ENCODE measurements at regions not wholly inside any gene's neighbourhood (a gene's known extent, or its start where the extent isn't known, plus 50 kb on each side); places are given as distances from the start of the nearest gene placed in this dataset.

DNA sequence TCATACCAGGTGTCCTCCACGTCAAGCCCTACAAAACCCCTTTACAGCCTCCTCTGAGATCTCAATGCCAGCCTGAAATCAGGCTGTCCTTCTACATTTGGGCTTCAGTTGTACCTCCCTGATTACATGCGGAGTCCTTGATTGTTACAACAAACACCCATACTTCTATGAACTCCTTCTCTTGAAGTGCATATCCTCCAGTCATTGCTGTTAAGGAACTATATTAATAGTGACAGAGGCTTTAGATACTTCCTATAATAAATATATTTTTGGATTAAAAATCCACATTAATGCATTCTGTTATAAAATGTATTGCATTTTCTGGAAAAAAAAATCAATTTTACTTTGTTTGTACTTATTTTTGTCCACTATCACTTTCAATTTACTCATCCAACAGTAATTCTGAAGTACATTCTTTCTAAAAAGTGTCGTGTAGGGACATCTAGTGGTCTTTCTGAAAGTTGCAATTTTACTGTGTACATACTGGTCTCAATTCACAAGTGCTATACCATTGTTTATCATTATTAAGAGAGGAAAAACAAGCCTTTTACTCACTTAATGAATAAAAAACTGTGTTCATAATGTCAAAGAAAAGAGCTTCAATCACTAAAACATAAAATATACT, 316.4 kb downstream of the DSEL start:
- ChIA-PET POLR2A (no interaction called here), CTCF (no interaction called here)
- Mint-ChIP-seq H3K4me3 (ENCODE audit: unreplicated experiment) (no peak overlapping the region), H3K27ac (ENCODE audit: unreplicated experiment) (no peak overlapping the region), H3K9me3 (ENCODE audit: unreplicated experiment) (no peaks in the 10 kb centered on the region), H3K4me1 (ENCODE audit: low read depth, unreplicated experiment) (no peaks in the 10 kb centered on the region), H3K36me3 (ENCODE audit: insufficient read depth, unreplicated experiment) (no peaks in the 10 kb centered on the region), H3K27me3 (ENCODE audit: insufficient read depth, unreplicated experiment) (no peaks in the 10 kb centered on the region)
- no TSS peak for BruUV-seq (replicated peaks)
- H3K9me3 ChIP-seq, result no peaks in the 10 kb centered on the region
- TF ChIP-seq, protein P1, sequence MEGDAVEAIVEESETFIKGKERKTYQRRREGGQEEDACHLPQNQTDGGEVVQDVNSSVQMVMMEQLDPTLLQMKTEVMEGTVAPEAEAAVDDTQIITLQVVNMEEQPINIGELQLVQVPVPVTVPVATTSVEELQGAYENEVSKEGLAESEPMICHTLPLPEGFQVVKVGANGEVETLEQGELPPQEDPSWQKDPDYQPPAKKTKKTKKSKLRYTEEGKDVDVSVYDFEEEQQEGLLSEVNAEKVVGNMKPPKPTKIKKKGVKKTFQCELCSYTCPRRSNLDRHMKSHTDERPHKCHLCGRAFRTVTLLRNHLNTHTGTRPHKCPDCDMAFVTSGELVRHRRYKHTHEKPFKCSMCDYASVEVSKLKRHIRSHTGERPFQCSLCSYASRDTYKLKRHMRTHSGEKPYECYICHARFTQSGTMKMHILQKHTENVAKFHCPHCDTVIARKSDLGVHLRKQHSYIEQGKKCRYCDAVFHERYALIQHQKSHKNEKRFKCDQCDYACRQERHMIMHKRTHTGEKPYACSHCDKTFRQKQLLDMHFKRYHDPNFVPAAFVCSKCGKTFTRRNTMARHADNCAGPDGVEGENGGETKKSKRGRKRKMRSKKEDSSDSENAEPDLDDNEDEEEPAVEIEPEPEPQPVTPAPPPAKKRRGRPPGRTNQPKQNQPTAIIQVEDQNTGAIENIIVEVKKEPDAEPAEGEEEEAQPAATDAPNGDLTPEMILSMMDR (IDR thresholded peaks at IDR 0.05; ENCODE audit: insufficient read depth in 1 of 2, low read depth in 1 of 2, low read length in 1 of 2, severe bottlenecking in 1 of 2, unreplicated experiment in 1 of 2), result peak; percentile 27 to 32
- H3K4me3 ChIP-seq (ENCODE audit: low read depth, low read length), result no peak overlapping the region
- no peaks in the 10 kb centered on the region for H3K36me3 ChIP-seq (ENCODE audit: control insufficient read depth, insufficient read depth, low read length)
- H3K27me3 ChIP-seq (replicated peaks; ENCODE audit: control insufficient read depth, insufficient read depth, low read length), result no peaks in the 10 kb centered on the region
- no peaks in the 10 kb centered on the region for H3K4me1 ChIP-seq
- peak in 1 of 2 experiments; percentile 26 for DNase-seq
- intact Hi-C loops (cut with micrococcal nuclease; ENCODE audit: unreplicated experiment), result loop anchor here (1.0 kb wide), 1 partner anchor 96 kb away; no protein-coding TSS in a partner anchor

DNA sequence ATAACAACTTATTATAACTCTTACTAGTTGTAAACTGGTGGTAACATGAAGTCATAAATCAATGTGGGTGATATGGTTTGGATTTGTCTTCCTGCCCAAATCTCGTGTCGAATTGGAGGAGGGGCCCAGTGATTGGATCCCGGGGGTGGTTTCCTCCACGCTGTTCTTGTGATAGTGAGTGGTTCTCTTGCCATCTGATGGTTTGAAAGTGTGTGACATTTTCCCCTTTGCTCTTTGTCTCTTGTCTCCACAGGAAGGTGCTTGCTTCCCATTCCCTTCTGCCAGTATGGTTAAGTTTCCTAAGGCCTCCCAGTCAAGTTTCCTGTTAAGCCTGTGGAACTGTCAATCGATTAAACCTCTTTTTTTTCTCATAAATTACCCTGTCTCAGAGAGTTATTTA, 321.6 kb downstream of the DSEL start:
- H3K4me3 ChIP-seq (ENCODE audit: low read depth, low read length), result no peak overlapping the region
- H3K36me3 Mint-ChIP-seq (ENCODE audit: insufficient read depth, unreplicated experiment), result no peaks in the 10 kb centered on the region
- H3K27me3 Mint-ChIP-seq (ENCODE audit: insufficient read depth, unreplicated experiment), result no peaks in the 10 kb centered on the region
- no peaks in the 10 kb centered on the region for H3K9me3 Mint-ChIP-seq (ENCODE audit: unreplicated experiment)
- TF ChIP-seq, protein P1 (IDR thresholded peaks at IDR 0.05; ENCODE audit: insufficient read depth in 1 of 2, low read depth in 1 of 2, low read length in 1 of 2, severe bottlenecking in 1 of 2, unreplicated experiment in 1 of 2), result no peak
- no peaks in the 10 kb centered on the region for H3K9me3 ChIP-seq
- intact Hi-C loops (cut with micrococcal nuclease; ENCODE audit: unreplicated experiment), result no loop called here
- no peaks in the 10 kb centered on the region for H3K4me1 ChIP-seq
- H3K27ac Mint-ChIP-seq (ENCODE audit: unreplicated experiment), result no peak overlapping the region
- H3K36me3 ChIP-seq (ENCODE audit: control insufficient read depth, insufficient read depth, low read length), result no peaks in the 10 kb centered on the region
- peak in 1 of 2 experiments; percentile 0 for DNase-seq
- no peaks in the 10 kb centered on the region for H3K4me1 Mint-ChIP-seq (ENCODE audit: low read depth, unreplicated experiment)
- H3K4me3 Mint-ChIP-seq (ENCODE audit: unreplicated experiment), result no peak overlapping the region
- no TSS peak for BruUV-seq (replicated peaks)
- CTCF ChIA-PET, result no interaction called here
- POLR2A ChIA-PET, result no interaction called here
- no peaks in the 10 kb centered on the region for H3K27me3 ChIP-seq (replicated peaks; ENCODE audit: control insufficient read depth, insufficient read depth, low read length)

DNA sequence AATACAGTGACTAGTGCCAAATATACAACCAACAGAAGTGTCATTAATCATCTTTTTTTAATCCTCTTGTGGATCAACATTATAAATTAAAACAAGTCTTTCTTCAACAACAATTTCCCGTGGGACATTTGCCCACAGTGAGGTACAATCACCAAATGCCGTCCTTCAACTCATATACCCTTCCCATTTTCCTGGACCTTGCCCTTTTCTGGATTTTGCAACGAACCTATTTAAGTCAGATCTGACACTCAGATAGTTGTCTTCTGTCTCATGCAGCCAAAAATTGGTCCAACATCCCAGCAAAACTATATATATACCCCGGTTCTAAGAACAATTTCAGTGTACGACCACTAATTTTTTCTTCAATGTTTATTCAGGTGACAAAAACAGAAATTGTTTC, 324.0 kb downstream of the DSEL start:
- TF ChIP-seq, protein P1 (IDR thresholded peaks at IDR 0.05; ENCODE audit: insufficient read depth in 1 of 2, low read depth in 1 of 2, low read length in 1 of 2, severe bottlenecking in 1 of 2, unreplicated experiment in 1 of 2), result no peak
- Histone ChIP-seq H3K4me1 (no peaks in the 10 kb centered on the region), H3K9me3 (no peaks in the 10 kb centered on the region), H3K4me3 (ENCODE audit: low read depth, low read length) (no peak overlapping the region), H3K36me3 (ENCODE audit: control insufficient read depth, insufficient read depth, low read length) (no peaks in the 10 kb centered on the region), H3K27me3 (replicated peaks; ENCODE audit: control insufficient read depth, insufficient read depth, low read length) (no peaks in the 10 kb centered on the region)
- Mint-ChIP-seq H3K4me3 (ENCODE audit: unreplicated experiment) (no peak overlapping the region), H3K27me3 (ENCODE audit: insufficient read depth, unreplicated experiment) (no peaks in the 10 kb centered on the region), H3K36me3 (ENCODE audit: insufficient read depth, unreplicated experiment) (no peaks in the 10 kb centered on the region), H3K9me3 (ENCODE audit: unreplicated experiment) (no peaks in the 10 kb centered on the region), H3K27ac (ENCODE audit: unreplicated experiment) (no peak overlapping the region), H3K4me1 (ENCODE audit: low read depth, unreplicated experiment) (no peaks in the 10 kb centered on the region)
- no peak for DNase-seq
- ChIA-PET POLR2A (no interaction called here), CTCF (no interaction called here)
- no TSS peak for BruUV-seq (replicated peaks)
- intact Hi-C loops (cut with micrococcal nuclease; ENCODE audit: unreplicated experiment), result no loop called here

All from Caco-2 (cell line).